ENCODE measurements at regions not wholly inside any gene's neighbourhood (a gene's known extent, or its start where the extent isn't known, plus 50 kb on each side); places are given as distances from the start of the nearest gene placed in this dataset.
"Not testable (repeated sequence)": the region's sequence is repeated elsewhere in the genome, so short reads cannot be mapped to it uniquely, and the experiment has no call there.

DNA sequence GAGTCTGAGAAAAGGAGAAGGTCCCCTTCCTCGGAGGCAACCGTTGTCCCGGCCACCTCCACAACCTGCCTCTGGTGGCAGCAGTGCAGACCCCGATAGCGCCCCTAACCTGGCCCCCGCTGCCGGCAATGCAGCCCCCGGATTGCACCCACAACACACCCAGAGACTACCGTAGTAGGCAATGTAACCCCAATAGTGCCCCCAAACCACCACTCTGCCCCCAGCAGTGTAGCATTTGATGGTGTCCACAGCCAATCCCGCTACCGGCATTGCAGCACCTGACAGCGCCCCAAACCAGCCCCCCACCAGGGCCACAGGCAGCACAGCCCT lies 67.1 kb upstream of the THOC3 start:
- ATAC-seq (ENCODE audit: insufficient read depth, low FRiP score); H3K9me3 ChIP-seq (ENCODE audit: control insufficient read depth in 4 of 4, insufficient read depth in 3 of 4, low read length in 3 of 4); H3K36me3 ChIP-seq (ENCODE audit: control insufficient read depth in 4 of 4, insufficient read depth in 4 of 4, low read length in 4 of 4); H3K27me3 ChIP-seq (ENCODE audit: control insufficient read depth in 3 of 3, insufficient read depth in 3 of 3, low read length in 2 of 3); DNase-seq; H3K27ac ChIP-seq (ENCODE audit: low read depth in 1 of 2, low read length in 1 of 2); H3K4me1 ChIP-seq (ENCODE audit: control insufficient read depth in 5 of 5, insufficient read depth in 5 of 5, low read length in 5 of 5); H3K4me3 ChIP-seq; H3K9ac ChIP-seq (ENCODE audit: insufficient read depth in 1 of 2, low read length in 2 of 2): not testable (repeated sequence)
- 94 to 95% methylated on average over 9 of the region's 12 CpGs for WGBS, 2 donors

DNA sequence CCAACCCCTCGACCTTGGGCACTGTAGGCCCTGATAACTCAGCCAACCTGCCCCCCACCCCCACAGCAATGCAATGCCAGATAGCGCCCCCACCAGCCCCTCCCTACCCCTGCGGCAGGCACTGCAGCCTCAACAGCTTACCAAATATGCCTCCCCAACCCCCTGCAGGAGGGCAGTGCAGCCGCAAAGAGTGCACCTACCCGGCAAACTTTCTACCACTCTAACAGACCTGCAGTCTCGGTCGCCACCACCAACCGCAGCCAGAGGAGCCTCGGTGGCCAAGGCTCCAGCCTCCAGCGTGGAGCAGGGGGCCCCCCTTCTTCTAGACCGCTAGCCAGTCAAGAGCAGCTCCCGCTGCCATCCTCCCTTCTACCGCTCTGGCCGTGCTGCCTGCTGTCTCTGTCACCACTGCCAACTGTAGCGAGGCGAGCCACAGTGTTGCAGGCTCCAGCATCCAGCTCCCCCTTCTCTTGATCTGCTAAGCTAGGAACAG lies 67.7 kb upstream of the THOC3 start:
- not testable (repeated sequence) for H3K4me1 ChIP-seq (ENCODE audit: control insufficient read depth in 5 of 5, insufficient read depth in 5 of 5, low read length in 5 of 5); H3K27me3 ChIP-seq (ENCODE audit: control insufficient read depth in 3 of 3, insufficient read depth in 3 of 3, low read length in 2 of 3); DNase-seq; H3K4me3 ChIP-seq; ATAC-seq (ENCODE audit: insufficient read depth, low FRiP score); H3K36me3 ChIP-seq (ENCODE audit: control insufficient read depth in 4 of 4, insufficient read depth in 4 of 4, low read length in 4 of 4); H3K27ac ChIP-seq (ENCODE audit: low read depth in 1 of 2, low read length in 1 of 2); H3K9me3 ChIP-seq (ENCODE audit: control insufficient read depth in 4 of 4, insufficient read depth in 3 of 4, low read length in 3 of 4); H3K9ac ChIP-seq (ENCODE audit: insufficient read depth in 1 of 2, low read length in 2 of 2)
- WGBS, 2 donors = 87 to 88% methylated on average over 11 to 15 of the region's 16 CpGs

DNA sequence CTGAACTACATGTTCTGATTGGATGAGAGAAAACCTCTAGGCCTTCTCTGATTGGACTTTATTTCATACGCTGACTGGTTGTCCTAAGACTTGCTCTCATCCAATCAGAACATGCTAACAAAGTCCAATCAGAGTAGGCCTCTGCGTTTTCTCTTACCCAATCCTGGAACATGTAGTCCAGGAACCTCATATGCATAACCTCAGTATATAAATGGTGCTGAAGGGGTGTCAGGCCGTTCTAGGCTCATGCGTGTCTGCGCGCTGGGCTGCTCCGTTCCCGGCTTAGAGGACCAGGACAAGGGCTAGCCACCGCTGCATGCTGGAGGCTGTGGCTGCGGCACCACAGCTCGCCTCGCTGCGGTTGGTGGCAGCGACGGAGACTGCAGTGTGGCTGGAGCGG lies 68.3 kb upstream of the THOC3 start:
- H3K4me1 ChIP-seq (ENCODE audit: control insufficient read depth in 5 of 5, insufficient read depth in 5 of 5, low read length in 5 of 5); H3K9ac ChIP-seq (ENCODE audit: insufficient read depth in 1 of 2, low read length in 2 of 2); H3K27ac ChIP-seq (ENCODE audit: low read depth in 1 of 2, low read length in 1 of 2); H3K9me3 ChIP-seq (ENCODE audit: control insufficient read depth in 4 of 4, insufficient read depth in 3 of 4, low read length in 3 of 4); H3K36me3 ChIP-seq (ENCODE audit: control insufficient read depth in 4 of 4, insufficient read depth in 4 of 4, low read length in 4 of 4); DNase-seq; ATAC-seq (ENCODE audit: insufficient read depth, low FRiP score); H3K4me3 ChIP-seq; H3K27me3 ChIP-seq (ENCODE audit: control insufficient read depth in 3 of 3, insufficient read depth in 3 of 3, low read length in 2 of 3): not testable (repeated sequence)
- 75 to 93% methylated on average over 8 to 11 of the region's 16 CpGs for WGBS, 2 donors

DNA sequence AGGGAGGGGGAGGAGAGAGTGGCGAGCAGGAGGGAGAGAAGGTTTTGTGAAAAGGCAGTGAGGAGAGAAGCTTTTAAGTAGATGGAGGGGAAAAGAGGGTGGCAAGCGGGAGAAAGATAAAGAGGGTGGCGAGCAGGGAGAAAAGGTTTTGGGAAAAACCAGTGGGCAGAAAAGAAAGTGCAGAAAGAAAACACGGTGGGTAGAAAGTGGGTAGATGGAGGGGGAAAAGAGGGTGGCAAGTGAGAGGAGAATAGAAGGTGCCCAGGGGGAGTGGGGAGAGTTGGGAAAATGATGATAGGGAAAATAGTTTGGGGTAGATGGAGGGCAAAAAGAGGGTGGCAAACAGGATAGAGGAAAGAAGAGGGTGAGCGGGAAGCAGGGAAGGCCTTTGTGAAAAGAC lies 69.1 kb upstream of the THOC3 start:
- H3K36me3 ChIP-seq (ENCODE audit: control insufficient read depth in 4 of 4, insufficient read depth in 4 of 4, low read length in 4 of 4); H3K27me3 ChIP-seq (ENCODE audit: control insufficient read depth in 3 of 3, insufficient read depth in 3 of 3, low read length in 2 of 3); H3K27ac ChIP-seq (ENCODE audit: low read depth in 1 of 2, low read length in 1 of 2); H3K4me1 ChIP-seq (ENCODE audit: control insufficient read depth in 5 of 5, insufficient read depth in 5 of 5, low read length in 5 of 5); H3K9me3 ChIP-seq (ENCODE audit: control insufficient read depth in 4 of 4, insufficient read depth in 3 of 4, low read length in 3 of 4); ATAC-seq (ENCODE audit: insufficient read depth, low FRiP score); H3K4me3 ChIP-seq; DNase-seq; H3K9ac ChIP-seq (ENCODE audit: insufficient read depth in 1 of 2, low read length in 2 of 2): not testable (repeated sequence)
- 87 to 88% methylated on average over 5 of the region's 5 CpGs for whole genome bisulfite sequencing, 2 donors

DNA sequence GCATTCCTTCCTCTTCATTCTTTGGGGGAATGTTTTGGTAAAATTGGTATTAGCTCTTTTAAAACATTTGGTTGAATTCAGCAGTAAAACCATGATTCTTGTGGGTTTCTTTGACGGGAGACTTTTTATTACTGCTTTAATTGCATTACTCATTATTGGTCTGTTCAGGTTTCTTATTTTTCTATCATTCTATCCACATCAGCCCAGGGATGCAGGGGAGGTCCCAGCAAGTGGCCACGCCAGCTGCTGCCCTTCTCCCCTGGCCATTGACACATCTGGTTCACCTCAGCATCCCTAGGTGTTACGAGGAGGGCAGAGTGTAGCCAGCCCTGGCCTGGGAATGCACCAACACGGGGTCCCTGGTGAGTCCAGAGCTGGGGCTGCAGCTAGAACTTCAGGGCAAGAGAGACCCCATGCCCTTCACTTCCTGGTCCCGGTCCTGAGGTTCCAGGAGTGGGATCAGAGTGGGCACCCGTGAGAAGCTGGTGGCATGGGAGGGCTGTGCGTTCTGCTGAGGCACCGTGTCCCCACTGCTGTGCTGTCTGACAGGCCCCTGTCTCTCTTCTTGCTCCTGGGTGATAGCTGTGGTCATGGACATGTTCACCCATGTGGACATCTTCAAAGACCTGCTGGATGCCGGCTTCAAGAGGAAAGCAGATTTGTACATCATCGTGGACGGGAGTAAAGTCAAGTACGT lies 72.1 kb upstream of the THOC3 start:
- not testable (repeated sequence) for H3K36me3 ChIP-seq (ENCODE audit: control insufficient read depth in 4 of 4, insufficient read depth in 4 of 4, low read length in 4 of 4); H3K27me3 ChIP-seq (ENCODE audit: control insufficient read depth in 3 of 3, insufficient read depth in 3 of 3, low read length in 2 of 3); DNase-seq; H3K9me3 ChIP-seq (ENCODE audit: control insufficient read depth in 4 of 4, insufficient read depth in 3 of 4, low read length in 3 of 4); H3K9ac ChIP-seq (ENCODE audit: insufficient read depth in 1 of 2, low read length in 2 of 2); H3K4me1 ChIP-seq (ENCODE audit: control insufficient read depth in 5 of 5, insufficient read depth in 5 of 5, low read length in 5 of 5); ATAC-seq (ENCODE audit: insufficient read depth, low FRiP score); H3K4me3 ChIP-seq; H3K27ac ChIP-seq (ENCODE audit: low read depth in 1 of 2, low read length in 1 of 2)
- WGBS, 2 donors = 85 to 90% methylated on average over 9 to 12 of the region's 12 CpGs

DNA sequence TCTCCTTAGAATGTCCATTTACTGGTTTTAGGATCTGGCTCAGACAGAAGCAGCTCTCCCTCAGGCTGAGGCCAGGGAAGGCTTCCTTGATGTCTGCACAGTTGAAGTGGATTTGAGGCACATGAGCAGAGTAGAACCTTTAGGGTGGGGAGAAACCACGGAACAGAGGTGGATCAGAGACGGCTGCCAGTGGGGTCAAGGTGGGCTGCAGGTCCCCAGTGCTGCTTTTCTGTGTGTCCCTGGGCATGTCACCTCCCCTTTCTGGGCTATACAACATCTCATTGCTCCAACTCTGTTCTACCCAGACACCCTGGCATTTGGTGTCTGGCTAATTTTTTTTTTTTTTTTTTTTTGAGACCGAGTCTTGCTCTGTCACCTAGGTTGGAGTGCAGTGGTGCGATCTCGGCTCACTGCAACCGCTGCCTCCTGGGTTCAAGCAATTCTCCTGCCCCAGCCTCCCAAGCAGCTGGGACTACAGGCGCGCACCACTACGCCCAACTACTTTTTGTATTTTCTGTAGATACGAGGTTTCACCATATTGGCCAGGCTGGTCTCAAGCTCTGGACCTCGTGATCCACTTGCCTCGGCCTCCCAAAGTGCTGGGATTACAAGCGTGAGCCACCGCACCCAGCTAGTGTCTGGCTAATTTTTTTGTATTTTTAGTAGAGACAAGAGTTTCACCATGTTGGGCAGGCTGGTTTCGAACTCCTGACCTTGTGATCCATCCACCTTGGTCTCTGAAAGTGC lies 73.3 kb upstream of the THOC3 start:
- 90 to 93% methylated on average over 12 to 15 of the region's 15 CpGs for WGBS, 2 donors

DNA sequence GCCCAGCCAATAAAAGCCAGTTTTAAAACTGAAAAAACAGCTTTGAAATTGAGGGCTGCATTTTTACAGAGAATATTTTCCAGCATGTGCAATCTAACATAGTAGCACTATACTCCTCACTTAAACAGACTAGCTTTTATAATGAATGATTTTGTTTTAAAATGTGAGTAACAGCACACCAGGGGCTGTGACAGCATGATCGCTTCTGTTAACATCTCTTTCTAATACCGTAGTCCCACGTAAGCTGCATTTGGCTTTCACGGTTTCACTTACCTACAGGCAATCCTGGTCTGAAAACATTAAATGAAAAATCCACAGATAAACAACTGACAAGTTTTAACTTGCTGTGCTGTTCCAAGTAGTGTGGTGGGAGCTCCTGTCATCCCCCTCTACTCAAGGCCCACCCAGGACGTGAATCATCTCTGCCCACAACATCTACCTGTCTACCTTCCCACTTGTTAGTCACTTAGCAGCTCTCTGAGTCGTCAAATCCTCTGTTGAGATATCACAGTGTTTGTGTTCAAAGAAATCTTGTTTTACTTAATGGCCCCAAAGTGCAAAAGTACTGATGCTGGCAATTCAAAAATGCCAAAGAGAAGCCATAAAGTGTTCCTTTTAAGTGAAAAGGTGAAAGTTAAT lies 74.0 kb upstream of the THOC3 start:
- H3K27ac ChIP-seq (ENCODE audit: low read depth in 1 of 2, low read length in 1 of 2); H3K9ac ChIP-seq (ENCODE audit: insufficient read depth in 1 of 2, low read length in 2 of 2); ATAC-seq (ENCODE audit: insufficient read depth, low FRiP score); H3K36me3 ChIP-seq (ENCODE audit: control insufficient read depth in 4 of 4, insufficient read depth in 4 of 4, low read length in 4 of 4); DNase-seq; H3K4me3 ChIP-seq; H3K9me3 ChIP-seq (ENCODE audit: control insufficient read depth in 4 of 4, insufficient read depth in 3 of 4, low read length in 3 of 4); H3K4me1 ChIP-seq (ENCODE audit: control insufficient read depth in 5 of 5, insufficient read depth in 5 of 5, low read length in 5 of 5); H3K27me3 ChIP-seq (ENCODE audit: control insufficient read depth in 3 of 3, insufficient read depth in 3 of 3, low read length in 2 of 3): not testable (repeated sequence)
- 76 to 80% methylated on average over 6 of the region's 6 CpGs for WGBS, 2 donors

More for the DNA sequence above, 73.3 kb upstream of the THOC3 start:
- H3K4me1 ChIP-seq (ENCODE audit: control insufficient read depth in 5 of 5, insufficient read depth in 5 of 5, low read length in 5 of 5); H3K27me3 ChIP-seq (ENCODE audit: control insufficient read depth in 3 of 3, insufficient read depth in 3 of 3, low read length in 2 of 3); H3K9me3 ChIP-seq (ENCODE audit: control insufficient read depth in 4 of 4, insufficient read depth in 3 of 4, low read length in 3 of 4); H3K4me3 ChIP-seq; H3K27ac ChIP-seq (ENCODE audit: low read depth in 1 of 2, low read length in 1 of 2); H3K36me3 ChIP-seq (ENCODE audit: control insufficient read depth in 4 of 4, insufficient read depth in 4 of 4, low read length in 4 of 4); DNase-seq; H3K9ac ChIP-seq (ENCODE audit: insufficient read depth in 1 of 2, low read length in 2 of 2); ATAC-seq (ENCODE audit: insufficient read depth, low FRiP score): not testable (repeated sequence)

DNA sequence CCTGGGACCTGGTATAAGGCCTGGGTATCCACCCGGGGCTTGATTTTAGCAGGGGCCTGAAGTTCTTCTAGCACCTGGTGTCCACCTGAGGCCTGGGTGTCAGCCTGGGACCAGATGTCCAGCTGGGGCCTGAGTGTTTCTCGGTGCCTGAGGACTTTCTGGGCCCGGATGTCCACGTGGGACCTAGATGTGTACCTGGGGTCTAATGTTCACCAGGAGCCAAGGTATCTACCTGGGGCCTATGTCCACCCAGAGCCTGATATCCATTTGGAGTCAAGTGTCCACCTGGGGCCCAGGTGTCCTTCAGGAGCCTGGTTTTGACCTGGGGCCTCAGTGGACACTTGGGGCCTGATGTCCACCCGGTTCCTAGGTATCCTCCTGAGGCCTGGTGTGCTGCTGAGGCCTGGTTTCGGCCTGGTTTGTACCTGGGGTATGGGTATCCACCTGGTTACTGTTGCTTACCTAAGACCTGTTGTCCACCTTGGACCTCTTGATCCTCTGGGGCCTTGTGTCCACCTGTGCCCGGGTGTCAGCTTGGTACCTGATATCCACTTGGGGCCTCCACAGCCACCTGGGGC lies 75.2 kb upstream of the THOC3 start:
- H3K9me3 ChIP-seq (ENCODE audit: control insufficient read depth in 4 of 4, insufficient read depth in 3 of 4, low read length in 3 of 4); H3K4me1 ChIP-seq (ENCODE audit: control insufficient read depth in 5 of 5, insufficient read depth in 5 of 5, low read length in 5 of 5); H3K36me3 ChIP-seq (ENCODE audit: control insufficient read depth in 4 of 4, insufficient read depth in 4 of 4, low read length in 4 of 4); H3K27me3 ChIP-seq (ENCODE audit: control insufficient read depth in 3 of 3, insufficient read depth in 3 of 3, low read length in 2 of 3); ATAC-seq (ENCODE audit: insufficient read depth, low FRiP score); H3K9ac ChIP-seq (ENCODE audit: insufficient read depth in 1 of 2, low read length in 2 of 2); DNase-seq; H3K27ac ChIP-seq (ENCODE audit: low read depth in 1 of 2, low read length in 1 of 2); H3K4me3 ChIP-seq: not testable (repeated sequence)
- WGBS, 2 donors = 81 to 92% methylated on average over 6 to 7 of the region's 7 CpGs

Measured in lung (tissue), 9 donors.